ENCODE measurements at regions not wholly inside any gene's neighbourhood (a gene's known extent, or its start where the extent isn't known, plus 50 kb on each side); places are given as distances from the start of the nearest gene placed in this dataset.

DNA sequence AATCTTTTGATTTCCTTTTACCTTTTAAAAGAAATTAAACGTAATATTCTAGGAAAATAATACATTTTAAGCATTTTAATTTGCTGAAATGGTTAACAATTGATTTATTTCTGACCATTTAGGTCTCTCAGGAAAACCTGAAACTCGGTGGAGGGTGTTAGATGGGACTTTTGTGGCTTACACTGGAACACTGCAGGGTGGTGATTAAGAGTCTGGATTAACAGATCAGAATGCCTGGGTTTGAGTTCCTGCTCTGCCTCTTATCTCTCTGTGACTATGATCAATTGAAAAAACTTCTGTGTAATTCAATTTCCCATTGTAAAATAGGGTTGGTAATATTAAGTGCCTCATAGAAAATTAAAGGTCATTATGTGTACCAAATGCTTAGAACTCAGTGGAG, 168.7 kb downstream of the UBE2E3 start:
- no peak for DNase-seq (ENCODE audit: low read depth in 2 of 2)

DNA sequence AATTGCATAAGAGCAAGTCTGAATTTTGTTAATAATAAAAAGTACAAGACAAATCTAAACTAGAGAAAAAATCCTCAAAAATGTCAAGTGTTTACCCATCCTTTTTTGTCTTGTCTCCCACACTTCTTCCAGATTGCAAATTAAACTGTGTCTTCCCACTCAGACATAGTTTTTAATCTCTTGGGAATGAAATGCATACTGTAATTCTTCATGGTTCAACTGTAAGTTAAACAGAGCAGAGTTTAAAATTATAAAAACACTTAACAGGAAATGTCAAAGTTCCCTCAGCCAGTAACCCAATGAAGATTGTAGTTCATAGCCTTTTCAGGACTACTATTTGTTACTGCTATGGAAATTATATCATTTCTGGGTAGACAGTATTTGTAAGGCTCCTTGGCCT, 171.8 kb downstream of the UBE2E3 start:
- DNase-seq (ENCODE audit: low read depth in 2 of 2): no peak

DNA sequence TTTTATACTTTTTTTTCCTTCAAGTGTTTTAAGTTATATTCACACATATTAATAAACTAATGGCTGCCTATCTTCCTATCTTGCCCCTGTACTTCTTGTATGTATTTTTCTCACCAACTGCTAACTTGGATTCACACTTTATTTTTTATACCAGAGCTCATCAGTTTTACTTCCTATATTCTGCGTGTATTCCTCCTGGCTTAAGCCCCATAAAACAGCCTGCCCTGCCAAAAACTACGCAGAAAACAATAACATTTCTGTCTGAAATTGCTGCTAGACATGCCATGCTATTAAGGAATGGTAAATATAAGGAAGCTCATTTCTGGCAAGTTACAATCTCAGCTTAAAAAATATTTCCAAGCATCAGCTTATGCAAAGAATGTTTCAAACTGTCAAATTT, 172.3 kb downstream of the UBE2E3 start:
- DNase-seq (ENCODE audit: low read depth in 2 of 2): no peak

- no peak for DNase-seq (ENCODE audit: low read depth in 2 of 2)
Observed at GRCh38 chr2:181153886-181154285, 173.5 kb downstream of the UBE2E3 start.

GRCh38 chr2:181157326-181157725, 176.9 kb downstream of the UBE2E3 start:
- DNase-seq (ENCODE audit: low read depth in 2 of 2): peak in 1 of 2 experiments; percentile 36

DNA sequence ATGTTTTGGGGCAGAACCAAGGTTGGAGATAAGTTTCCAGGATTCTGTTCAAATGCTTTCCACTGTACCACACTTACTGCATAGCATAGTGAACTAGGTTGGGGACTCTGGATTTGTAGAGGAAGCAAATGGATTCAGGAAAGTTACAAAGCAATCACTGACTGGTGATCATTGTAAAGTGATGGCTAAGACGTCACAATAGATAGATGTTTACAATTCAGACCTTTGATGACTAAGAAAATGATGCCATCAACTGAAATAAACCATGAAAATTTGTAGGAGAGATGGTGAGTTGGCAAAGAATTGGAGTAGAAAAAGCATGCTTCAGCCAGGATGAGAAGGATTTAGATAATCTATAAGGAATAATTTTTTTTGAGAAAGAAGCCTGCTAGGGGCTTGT, 178.0 kb downstream of the UBE2E3 start:
- no peak for DNase-seq (ENCODE audit: low read depth in 2 of 2)

DNA sequence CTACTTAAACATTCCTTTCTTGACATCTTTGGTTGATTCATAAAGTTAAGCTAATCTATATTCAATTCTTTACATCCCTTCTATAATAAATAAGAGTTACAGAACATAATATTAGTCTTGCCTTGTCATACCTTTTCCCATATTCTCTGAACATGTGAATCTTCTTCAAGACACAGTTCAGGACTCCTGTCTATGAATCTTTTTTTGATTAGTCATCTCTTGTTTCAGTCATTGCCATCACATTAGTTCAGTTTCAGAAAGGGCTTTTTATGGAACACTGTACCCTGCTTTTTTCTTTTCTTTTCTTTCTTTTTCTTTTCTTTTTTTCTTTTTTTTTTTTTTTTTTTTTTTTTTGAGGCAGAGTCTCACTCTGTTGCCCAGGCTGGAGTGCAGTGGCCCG, 181.2 kb downstream of the UBE2E3 start:
- DNase-seq (ENCODE audit: low read depth in 2 of 2): no peak

- DNase-seq (ENCODE audit: low read depth in 2 of 2): no peak
Observed at GRCh38 chr2:181163139-181163538, 182.7 kb downstream of the UBE2E3 start.

- DNase-seq (ENCODE audit: low read depth in 2 of 2): no peak
Observed at GRCh38 chr2:181163691-181164090, 183.3 kb downstream of the UBE2E3 start.

- DNase-seq (ENCODE audit: low read depth in 2 of 2): no peak
Observed at GRCh38 chr2:181164699-181165098, 184.3 kb downstream of the UBE2E3 start.

DNA sequence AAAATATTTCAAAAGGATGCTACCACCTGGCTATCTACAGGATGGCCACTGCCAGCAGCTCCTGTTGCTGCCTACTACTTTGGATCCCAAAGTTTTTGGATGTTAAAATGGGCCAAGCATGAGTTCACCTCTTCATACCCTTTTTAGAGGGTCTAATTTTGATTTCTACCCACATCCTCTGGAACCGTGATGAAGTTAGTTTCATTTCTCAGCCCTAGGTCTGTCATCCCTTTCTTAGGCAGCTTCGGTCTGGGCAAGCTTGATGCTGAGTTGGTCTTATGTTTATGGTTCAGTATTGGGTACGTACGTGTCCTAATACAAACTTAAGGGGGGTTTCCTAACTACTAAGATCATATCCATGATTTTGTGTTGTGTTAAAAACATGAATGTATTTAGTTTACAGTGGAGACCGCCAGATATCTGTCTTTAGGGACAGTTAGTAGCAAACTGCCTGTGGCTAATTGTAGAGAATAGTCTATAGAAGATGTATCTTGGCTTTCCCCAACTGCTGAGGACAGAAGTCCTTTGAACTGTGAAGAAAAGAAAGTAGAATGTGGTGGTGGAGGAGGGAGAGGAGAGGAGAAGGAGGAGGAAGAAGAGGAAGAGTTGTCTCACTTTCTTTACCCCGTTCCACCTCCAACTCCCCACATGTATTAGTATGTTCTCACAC, 184.9 kb downstream of the UBE2E3 start:
- no peak for DNase-seq (ENCODE audit: low read depth in 2 of 2)

GRCh38 chr2:181169503-181169902, 189.1 kb downstream of the UBE2E3 start:
- no peak for DNase-seq (ENCODE audit: low read depth in 2 of 2)

- no peak for DNase-seq (ENCODE audit: low read depth in 2 of 2)
Observed at GRCh38 chr2:181170256-181170655, 189.9 kb downstream of the UBE2E3 start.

- DNase-seq (ENCODE audit: low read depth in 2 of 2): no peak
Observed at GRCh38 chr2:181172676-181173075, 192.3 kb downstream of the UBE2E3 start.

DNA sequence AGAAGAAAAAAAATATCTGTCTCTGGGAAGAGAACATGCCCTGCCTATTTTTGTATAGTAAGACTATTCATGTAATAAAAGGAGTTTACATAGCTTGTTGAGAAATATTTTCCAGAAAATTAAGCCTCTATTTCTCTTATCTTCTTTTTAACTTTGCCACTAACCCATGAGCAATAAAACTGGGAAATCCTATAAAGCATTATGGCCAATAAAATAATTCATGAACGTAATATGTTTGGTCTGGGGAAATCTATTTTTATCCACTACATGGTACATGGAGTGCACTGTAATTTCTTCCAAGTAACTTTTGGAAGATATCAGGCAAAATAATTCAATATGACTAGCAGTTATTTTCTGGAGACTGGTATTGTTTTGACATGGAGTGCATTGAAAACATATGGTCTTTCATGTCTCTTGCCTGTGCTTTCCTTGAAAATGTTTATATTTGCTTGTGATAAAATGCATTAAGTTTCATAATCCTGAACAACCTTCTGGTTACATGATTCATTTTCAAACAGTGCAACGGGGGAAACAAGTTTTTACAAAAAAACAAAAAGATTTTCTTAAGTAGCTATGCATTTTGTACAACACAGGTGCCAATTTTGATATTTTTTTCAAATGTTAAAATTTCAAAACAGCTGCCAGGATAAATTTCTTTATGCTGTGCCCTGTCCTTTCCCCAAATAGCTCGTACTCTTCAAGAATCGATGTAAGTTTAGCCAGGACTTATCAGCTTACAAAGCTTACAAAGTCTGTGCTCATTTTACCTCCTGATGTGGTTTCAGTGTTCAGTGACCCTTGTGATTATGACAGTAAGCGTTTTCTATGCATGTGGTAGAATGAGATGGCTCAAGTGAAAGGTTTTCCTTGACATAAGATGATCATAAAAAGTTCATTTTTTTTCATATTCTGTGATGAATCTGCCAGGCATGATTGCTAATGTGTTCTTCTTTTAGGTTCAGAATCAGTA, 194.5 kb downstream of the UBE2E3 start:
- no peak for DNase-seq (ENCODE audit: low read depth in 2 of 2)

- no peak for DNase-seq (ENCODE audit: low read depth in 2 of 2)
Observed at GRCh38 chr2:181176540-181176939, 196.1 kb downstream of the UBE2E3 start.

DNA sequence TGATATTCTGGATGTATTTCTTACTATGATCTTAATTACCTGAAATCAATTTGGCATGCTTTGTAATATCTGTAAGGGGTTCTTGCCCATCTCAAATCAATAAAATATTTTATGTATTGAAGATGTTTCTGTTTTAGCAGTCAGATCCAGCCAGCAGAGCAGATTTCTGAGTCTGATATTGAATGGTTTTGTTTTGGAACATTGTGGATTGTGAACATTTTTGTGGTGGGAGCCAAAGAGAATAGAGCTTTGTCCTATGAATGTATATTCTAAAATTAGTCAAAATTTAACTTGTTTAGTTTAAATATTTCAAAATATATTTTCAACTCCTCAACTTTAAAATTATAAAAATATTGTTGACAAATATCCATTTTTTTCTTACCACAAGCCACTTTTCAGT, 197.0 kb downstream of the UBE2E3 start:
- no peak for DNase-seq (ENCODE audit: low read depth in 2 of 2)

DNA sequence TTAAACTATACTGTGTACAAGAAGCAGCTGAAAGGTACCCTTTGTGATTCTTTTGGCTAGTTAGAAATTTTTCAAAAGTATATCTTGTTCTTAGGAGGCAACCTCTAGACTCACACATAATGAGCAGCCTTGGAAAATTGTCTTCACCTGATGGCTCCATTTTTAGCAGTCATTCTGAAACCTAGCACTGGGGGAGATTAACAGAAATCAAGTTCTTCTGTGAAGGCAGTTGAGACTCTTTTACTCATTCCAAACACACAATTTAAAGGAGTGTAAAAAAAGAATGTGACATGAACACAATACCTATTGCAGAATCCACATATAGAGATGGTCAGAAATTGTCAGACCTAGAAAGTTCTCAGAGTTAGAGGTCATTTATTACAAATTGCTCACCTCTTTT, 197.7 kb downstream of the UBE2E3 start:
- DNase-seq (ENCODE audit: low read depth in 2 of 2): no peak

DNA sequence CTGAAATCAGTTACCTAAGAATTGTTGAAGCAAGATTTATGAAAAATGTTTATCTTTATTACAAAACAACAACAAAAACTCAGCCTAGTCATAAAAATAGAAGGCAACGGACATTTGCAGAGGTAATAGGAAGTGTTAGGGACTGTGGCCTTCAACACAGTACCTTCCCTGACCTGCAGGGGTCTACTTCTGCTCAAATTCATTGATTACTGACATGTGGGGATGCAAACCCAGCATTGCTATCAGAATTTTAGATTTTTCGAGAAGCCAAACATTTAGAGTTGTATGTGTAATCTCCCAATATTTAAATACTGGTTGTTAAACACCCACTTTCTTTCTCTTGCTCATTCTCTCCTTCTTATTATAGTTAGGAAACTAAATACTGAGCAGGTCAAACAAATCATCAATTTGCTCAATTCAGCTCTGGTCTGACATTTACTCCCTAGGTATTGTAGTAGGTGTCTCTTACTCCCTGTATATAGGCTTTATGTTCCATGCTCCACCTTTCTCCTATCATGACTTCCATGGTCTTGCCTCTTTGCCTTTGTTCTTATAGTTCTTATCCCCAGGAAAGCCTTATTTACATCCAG, 198.5 kb downstream of the UBE2E3 start:
- no peak for DNase-seq (ENCODE audit: low read depth in 2 of 2)

GRCh38 chr2:181183878-181184542, 203.6 kb downstream of the UBE2E3 start:
- no peak for DNase-seq (ENCODE audit: low read depth in 2 of 2)

DNA sequence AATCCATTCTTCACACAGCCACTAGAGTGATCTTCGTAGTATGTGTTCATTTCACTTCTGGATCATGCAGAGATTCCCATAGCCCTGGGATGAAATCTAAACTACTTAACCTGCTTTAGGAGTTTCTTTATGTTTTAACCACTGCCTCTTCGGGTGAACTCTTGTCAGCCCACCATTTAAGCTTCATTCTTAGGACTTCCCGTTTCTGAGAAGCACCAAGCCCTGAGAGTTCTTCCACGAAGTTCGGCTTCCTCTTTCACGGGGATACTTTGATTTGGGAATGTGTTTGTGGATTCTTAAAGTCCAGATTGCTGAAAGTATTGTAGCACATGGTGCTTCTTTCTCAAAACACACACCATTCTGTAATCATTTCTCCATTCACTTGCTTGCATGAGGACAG, 205.0 kb downstream of the UBE2E3 start:
- DNase-seq (ENCODE audit: low read depth in 2 of 2): no peak

DNA sequence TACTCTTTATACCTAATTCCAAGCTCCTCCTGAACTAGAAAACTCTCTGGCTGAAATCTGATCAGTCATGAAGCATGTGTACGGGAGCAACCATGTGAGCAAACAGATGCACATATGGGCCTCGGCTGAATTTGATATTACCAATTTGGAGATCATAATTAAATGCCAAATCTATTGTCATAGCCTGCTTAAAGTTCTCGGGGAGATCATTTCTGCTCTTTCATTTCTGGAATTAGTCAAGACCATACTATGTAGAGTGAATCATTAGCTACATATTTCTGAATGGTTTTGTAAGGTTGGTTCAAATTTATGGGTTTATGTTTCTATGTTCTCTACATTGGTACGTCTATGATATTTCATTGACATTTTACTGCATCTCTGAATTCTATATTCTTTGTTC, 205.5 kb downstream of the UBE2E3 start:
- no peak for DNase-seq (ENCODE audit: low read depth in 2 of 2)

All from fibroblast of skin of left biceps (primary cell).